Lower leg skin (tissue), 4 donors: ENCODE measurements at regions not wholly inside any gene's neighbourhood (a gene's known extent, or its start where the extent isn't known, plus 50 kb on each side); places are given as distances from the start of the nearest gene placed in this dataset.

ENCODE experiments used
- DNase-seq, 2 donors: peaks; one replicate each; pipeline ENCODE4 v3.0.0-alpha.2; 2019; ENCODE audit warnings: low spot score in 2 of 2
- H3K4me3 ChIP-seq: fragments of 200-600 bp; sonication (generic); 2 replicates; pipeline ENCODE4 v1.5.1; 2017; ENCODE audit warnings: mild to moderate bottlenecking, low read depth; ENCODE audit not compliant: poor library complexity, severe bottlenecking
- CTCF ChIP-seq, 3 donors: fragments of 450-650 bp; IDR thresholded peaks; one replicate each; pipeline ENCODE4 v1.5.1; 2016; ENCODE audit warnings: antibody characterized with exemption in 3 of 3, mild to moderate bottlenecking in 3 of 3, moderate library complexity in 2 of 3
- POLR2A ChIP-seq, 2 donors: fragments of 450-650 bp; IDR thresholded peaks; one replicate each; pipeline ENCODE4 v1.6.1; 2016 to 2017; ENCODE audit warnings: antibody characterized with exemption in 2 of 2, mild to moderate bottlenecking in 1 of 2, moderate library complexity in 1 of 2
- WGBS, 2 donors: methylation state at CpG; one replicate each; pipeline ENCODE4 v1.1.5; 2018; 5-methylcytosine and 5-hydroxymethylcytosine counted together
- intact Hi-C: fragments of 100-400 bp; cut with DNase I; formaldehyde crosslinking; loops from one replicate; pipeline ENCODE4 v1.15.0; 2023; ENCODE audit warnings: low total_unique reads

- H3K4me3 ChIP-seq: no peak overlapping the region
- intact Hi-C loops: no loop called here
- DNase-seq: no peak
- TF ChIP-seq CTCF (IDR thresholded peaks at IDR 0.05) (no peak), POLR2A (IDR thresholded peaks at IDR 0.05) (no peak)
These were observed 525.7 kb downstream of the RAB28 start for GRCh38 chr4:12958436-12958835.

- TF ChIP-seq POLR2A (IDR thresholded peaks at IDR 0.05) (no peak), CTCF (IDR thresholded peaks at IDR 0.05) (no peak)
- no peak for DNase-seq
- 87% methylated on average over 3 of the region's 3 CpGs for WGBS, 2 donors
- H3K4me3 ChIP-seq: no peak overlapping the region
- intact Hi-C loops: no loop called here
These were observed 527.0 kb downstream of the RAB28 start for GRCh38 chr4:12957108-12957507.

- no peak overlapping the region for H3K4me3 ChIP-seq
- DNase-seq: no peak
- no peak for TF ChIP-seq POLR2A (IDR thresholded peaks at IDR 0.05)
- no peak for TF ChIP-seq CTCF (IDR thresholded peaks at IDR 0.05)
- intact Hi-C loops: no loop called here
- 69 to 72% methylated on average over 2 of the region's 2 CpGs for WGBS, 2 donors
These were observed 528.1 kb downstream of the RAB28 start for GRCh38 chr4:12956026-12956425.

- WGBS, 2 donors: 59 to 60% methylated on average over 3 of the region's 3 CpGs
- intact Hi-C loops: no loop called here
- TF ChIP-seq CTCF (IDR thresholded peaks at IDR 0.05) (no peak), POLR2A (IDR thresholded peaks at IDR 0.05) (no peak)
- no peak overlapping the region for H3K4me3 ChIP-seq
- no peak for DNase-seq
These were observed 534.2 kb downstream of the RAB28 start for GRCh38 chr4:12949719-12950490.

GRCh38 chr4:12943069-12943468 lies 541.1 kb downstream of the RAB28 start:
- DNase-seq: no peak
- TF ChIP-seq POLR2A (IDR thresholded peaks at IDR 0.05) (no peak), CTCF (IDR thresholded peaks at IDR 0.05) (no peak)
- 91 to 97% methylated on average over 4 of the region's 4 CpGs for WGBS, 2 donors
- intact Hi-C loops: no loop called here
- no peak overlapping the region for H3K4me3 ChIP-seq

GRCh38 chr4:12933760-12934221 lies 550.3 kb downstream of the RAB28 start:
- intact Hi-C loops: no loop called here
- no peak for DNase-seq
- H3K4me3 ChIP-seq: no peak overlapping the region
- TF ChIP-seq POLR2A (IDR thresholded peaks at IDR 0.05) (no peak), CTCF (IDR thresholded peaks at IDR 0.05) (no peak)
